Hindlimb muscle (tissue), 1 donor: ENCODE measurements at regions not wholly inside any gene's neighbourhood (a gene's known extent, or its start where the extent isn't known, plus 50 kb on each side); places are given as distances from the start of the nearest gene placed in this dataset.

Experiments
- DNase-seq: peaks from one replicate; pipeline ENCODE4 v3.0.0-alpha.2; 2013

DNA sequence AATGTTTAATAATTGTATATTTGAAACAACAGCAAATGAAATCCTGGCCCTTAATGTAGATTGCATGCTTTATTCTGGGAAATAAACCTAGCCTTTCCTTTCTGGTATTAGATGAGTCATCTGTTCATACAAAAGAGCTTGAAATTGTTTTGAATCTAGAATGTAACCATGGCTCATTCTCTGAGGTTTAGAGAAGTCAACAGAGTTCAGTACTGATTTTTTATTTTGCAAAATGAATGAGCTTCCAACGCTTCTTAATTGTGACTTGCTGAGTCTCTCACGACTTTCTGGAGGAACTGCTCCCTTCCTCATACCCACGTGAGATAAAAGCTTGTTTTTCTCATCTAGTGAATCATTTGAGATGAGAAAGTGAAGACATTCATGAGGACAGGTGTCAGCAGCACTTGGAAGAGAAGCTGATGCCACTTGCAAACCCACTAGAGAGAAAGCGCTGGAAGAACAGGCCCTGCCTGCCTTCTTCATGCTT lies 509.6 kb downstream of the VRK1 start:
- no peak for DNase-seq

DNA sequence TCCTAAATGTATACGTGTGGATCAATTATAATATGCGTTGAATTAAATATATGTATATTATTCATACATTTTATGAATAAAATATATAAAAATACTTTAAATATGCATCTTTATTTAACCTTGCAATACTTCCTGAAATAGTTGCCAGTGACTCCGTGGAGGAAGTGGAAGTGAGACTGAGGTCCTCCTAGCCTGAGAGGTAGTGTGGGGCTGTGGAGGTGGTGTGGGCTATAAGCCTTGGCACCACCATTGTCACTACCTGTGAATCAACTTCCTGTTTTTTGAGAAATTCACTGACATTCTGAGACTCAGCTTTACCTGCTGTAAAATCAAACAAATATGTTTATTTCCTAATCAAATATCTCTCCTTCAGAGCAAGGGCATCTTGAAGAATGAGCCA lies 514.2 kb downstream of the VRK1 start:
- no peak for DNase-seq

DNA sequence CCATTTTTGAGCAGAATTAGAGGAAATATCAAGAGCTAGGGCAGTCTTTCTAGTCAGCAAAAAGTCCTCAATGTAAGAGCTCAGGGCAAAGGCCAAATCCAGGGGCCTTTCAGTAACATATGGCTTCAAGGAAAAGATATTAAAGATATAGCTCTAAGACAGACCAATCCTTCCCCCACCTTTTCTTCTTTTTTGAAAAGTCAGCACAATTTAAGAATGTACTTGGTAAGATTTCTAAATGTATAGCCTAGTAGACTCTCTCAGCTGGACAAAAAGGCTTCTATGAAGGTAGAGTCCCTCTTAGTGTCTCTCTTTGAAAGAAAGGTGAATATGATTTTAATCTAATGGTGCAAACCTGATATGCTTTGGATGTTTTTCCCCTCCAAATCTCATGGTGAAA lies 515.7 kb downstream of the VRK1 start:
- DNase-seq: no peak

DNA sequence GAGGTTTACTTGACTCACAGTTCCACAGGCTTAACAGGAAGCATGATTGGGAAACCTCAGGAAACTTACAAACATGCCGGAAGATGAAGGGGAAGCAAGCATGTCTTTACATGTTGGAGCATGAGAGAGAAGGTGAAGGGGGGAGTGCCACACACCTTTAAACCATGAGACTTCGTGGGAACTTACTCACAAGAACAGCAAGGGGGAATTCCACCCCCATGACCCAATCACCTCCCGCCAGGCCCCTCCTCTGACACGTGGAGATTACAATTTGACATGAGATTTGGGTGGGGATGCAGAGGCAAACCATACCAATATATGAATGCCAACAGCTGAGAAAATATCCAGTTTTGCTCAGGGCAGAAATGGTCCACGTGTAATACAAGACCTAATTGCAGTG lies 518.6 kb downstream of the VRK1 start:
- DNase-seq: no peak

DNA sequence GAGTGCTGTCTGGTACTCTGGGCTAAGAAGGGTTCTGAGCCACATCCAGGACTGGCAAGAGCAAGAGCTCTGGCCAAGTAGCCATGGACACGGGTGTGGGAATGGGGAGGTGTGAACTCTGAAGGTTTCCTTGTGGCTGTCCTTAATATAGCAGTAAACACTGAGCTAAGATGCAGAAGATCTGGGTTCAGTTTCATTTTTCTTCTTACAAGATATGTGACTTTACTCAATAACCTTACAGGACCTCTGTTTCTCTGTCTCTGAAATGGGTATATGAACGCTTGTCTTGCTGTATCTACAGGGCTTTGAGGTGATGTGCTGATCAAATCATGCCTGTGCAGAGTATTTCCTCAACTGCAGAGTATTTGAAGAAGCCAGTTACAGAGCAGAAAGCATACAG lies 521.2 kb downstream of the VRK1 start:
- no peak for DNase-seq

DNA sequence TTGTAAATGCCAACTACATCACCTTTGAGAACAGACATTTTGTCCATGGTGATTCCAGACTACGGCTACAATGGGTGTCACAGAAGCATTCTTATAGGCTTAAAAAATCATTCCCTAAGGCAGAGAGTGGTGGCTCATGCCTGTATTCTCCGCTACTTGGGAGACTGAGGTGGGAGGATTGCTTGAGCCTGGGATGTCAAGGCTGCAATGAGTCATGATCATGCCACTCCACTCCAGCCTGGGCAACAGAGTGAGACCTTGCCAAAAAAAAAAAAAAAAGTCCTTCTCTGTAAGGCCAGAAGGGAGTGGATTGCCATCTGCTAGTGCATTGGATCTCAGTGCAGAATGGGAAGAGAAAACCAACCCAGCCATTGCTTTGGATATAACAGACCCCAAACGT lies 522.5 kb downstream of the VRK1 start:
- no peak for DNase-seq

DNA sequence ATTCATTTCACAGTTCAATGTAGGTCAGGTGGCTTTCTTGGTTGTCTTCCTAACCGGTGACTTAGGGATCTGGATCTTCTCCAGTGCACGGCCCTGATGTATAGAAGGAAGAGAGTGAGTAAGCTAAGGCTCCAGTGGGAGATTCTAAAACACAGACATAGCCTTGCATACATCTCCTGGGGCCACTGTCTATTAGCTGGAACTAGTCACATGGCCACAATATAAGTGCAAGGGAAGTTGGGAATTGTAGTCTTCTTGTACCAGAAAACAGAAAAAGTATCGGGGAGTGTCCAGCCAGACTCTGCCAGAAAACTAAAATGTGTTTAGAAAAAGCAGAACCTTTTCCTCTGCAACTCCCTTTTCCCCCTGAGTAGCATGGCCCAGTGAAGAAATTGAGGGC lies 531.6 kb downstream of the VRK1 start:
- DNase-seq: no peak

DNA sequence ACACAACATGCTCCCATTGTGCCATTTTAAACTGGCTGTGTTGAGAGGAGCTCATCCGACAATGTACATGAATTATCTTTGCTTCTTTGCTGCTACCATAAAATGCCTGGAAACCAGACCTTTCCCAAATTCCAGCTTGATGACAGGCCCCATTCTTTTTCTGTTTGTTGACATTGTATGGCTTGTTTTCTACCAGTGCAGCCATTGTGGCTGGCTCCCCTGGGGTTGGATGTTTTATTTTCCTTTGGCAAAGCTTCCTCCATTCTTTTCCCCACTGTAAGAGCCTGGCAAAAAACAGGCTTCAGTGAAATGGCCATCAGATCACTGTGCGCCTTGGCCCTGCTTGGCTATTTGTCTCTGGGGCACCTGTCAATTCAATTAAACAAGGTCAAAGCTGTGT lies 532.5 kb downstream of the VRK1 start:
- no peak for DNase-seq

DNA sequence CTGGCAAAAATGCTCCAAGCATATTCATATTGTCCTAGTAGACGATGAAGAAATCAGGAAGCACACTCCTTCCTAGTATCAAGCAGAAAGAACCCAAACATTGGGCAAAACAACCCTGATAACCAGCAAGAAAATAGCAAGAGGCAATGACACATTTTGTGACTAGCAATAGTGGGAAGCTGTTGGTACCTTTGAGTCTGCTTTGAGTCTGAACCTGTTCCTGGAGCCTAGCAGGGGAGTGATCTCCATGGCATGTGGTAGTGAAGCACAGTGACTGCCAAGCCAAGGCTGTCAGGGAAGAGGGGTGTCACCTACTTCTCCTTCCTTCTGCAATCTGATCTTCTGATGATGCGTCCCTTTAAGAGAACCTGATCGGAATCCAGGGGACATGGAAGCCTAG lies 533.9 kb downstream of the VRK1 start:
- DNase-seq: no peak

DNA sequence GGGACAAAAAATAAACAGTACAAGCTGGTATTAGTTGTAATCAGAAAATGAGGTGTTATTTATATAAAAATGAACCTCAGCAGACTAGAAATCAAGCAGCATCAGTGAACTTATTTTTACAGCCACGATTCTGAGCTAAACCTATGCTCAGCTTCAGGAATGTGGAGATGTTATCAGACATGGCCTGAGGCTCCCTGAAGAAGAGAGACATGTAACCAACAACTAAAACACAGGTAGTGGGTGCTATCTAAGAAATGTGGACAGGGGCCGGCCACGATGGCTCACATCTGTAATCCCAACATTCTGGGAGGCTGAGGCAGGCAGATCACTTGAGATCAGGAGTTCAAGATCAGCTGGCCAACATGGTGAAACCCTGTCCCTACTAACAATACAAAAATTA lies 534.3 kb downstream of the VRK1 start:
- DNase-seq: no peak

DNA sequence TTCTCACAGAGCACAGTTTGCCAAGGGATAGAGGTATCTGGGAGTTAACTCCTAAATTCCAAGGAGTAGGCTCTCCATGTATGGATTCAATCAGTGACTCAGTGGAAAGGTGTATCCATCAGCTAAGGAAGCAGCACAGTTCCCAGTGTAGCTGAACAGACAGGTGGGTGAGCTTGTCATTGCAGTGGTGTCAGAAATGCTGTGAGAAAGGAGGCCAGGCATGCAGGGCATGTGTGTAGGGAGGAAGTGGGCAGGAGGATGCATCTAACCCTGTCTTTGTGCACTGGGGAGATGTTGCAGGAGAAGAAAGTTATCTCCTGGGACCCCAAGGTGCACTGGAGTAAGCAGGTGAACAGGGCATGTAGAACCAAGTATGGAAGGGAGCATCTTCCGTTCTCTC lies 539.0 kb downstream of the VRK1 start:
- no peak for DNase-seq

DNA sequence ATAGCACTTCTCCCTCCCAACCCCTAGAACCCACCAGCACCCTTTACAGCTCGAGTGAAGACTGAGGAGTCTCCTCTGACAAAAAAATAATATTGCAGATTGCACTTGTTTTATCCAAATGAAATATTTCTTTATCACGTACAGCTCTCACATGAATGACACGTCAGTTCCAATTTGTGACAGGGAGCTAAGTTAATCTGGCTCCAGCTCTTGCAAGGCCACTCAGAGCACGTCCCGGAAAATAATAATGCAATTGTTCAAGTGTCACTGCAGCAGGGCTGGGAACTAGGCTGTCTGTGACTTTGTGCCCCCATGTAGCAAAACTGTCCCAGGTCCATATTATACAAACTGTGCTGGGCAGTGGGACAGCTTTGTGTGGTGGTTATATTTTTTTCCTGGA lies 539.6 kb downstream of the VRK1 start:
- DNase-seq: no peak

DNA sequence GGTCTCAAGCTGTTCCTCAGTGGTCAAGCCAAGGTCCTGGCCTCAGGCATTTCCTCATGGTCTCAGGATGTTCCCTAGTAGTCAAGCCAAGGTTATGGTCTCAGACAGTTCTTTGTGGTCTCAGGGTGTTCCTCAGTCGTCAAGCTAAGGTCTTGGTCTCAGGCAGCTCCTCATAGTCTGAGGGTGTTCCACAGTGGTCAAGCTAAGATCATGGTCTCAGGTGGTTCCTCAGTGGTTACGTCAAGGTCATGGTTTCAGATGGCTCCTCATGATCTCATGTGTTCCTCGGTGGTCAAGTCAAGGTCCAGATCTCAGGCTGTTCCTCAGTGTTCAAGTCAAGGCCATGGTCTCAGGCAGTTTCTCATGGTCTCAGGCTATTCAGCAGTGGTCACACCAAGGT lies 540.1 kb downstream of the VRK1 start:
- DNase-seq: no peak

DNA sequence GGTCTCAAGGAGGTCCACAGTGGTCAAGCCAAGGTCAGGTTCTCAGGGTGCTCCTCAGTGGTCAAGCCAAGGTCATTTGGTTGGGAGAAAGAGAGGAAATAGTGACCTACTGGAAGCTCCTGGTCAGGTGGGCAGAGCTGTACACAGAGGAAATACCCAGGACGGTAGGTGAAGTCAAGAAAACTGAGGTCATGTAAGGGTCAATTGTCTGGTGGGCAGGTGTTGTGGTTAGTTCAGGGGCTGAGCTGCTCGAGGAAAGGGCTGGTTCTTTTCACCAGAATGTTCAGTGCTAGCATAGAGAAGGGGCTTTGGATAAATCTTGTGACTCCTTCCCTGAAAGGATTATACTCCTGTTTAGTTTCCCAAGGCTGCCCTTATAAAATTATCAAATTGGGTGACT lies 540.5 kb downstream of the VRK1 start:
- no peak for DNase-seq

DNA sequence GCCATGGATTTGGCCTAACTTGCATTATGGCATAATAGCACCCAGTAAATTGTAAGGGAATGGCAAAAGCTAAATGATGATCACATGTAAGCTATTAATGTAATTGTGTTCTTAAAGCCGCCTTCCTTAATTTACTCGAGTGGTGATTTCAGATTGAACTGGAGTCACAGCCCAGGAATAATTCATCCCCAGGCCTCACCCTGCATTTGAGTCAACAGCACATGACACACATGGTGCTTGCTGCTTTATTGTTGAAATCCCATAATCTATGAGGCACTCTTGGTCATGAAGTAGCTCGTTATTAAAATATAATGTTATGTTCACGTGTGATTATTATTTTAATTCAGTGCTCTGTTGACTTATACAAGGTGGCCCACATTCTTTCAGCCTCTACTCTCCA lies 547.5 kb downstream of the VRK1 start:
- no peak for DNase-seq

DNA sequence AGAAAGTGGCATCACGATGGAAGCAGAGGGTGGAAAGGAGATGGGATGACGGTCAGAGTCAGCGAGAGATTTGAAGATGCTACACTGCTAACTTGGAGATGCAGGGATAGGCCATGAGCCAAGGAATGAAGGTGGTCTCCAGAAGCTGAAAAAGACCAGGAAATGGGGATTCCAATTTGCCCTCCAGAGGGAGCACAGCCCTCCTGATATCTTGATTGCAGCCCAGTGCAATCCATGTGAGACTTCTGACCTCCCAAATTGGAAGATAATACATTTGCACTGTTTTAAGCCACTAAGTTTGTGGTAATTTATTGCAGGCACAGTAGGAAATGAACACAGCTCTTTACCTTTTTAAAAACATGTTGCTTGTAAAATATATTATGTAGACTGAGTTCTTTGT lies 549.5 kb downstream of the VRK1 start:
- no peak for DNase-seq

DNA sequence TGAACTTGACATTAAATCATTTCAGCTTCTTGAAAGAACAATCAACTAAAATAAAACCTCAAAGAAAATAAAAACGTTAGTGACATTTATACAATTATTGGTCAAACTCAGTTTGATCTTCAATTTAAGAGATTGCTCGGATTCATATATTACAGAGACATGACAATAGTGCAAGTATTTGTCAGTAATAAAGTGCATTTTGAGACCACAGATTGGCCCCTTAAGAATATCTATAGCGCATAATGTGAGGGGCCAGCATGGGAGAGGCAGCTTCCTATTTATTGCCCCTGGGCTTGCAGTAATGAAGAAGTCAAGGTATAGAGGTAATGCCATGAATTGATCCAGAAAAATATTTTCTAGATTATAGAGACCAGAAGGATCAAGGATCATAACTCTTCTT lies 552.3 kb downstream of the VRK1 start:
- no peak for DNase-seq

DNA sequence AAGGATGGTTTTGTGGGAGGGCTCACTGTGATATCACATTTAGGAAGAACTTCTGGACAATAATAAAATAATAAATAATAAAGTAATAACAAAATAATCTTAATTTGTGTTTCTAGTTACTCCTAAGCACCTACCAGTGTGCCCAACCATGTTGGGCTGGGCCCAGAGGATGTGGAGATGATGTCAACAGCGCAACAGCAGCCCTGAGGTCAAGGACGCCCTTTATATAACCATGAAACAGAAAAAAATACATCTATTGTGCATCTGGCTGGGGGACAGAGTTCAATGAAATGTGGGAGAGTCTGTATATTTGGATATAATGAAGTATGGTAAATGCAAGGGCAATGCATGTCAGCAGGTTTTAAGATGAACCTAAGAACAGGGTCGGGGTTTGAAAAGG lies 552.8 kb downstream of the VRK1 start:
- DNase-seq: no peak

DNA sequence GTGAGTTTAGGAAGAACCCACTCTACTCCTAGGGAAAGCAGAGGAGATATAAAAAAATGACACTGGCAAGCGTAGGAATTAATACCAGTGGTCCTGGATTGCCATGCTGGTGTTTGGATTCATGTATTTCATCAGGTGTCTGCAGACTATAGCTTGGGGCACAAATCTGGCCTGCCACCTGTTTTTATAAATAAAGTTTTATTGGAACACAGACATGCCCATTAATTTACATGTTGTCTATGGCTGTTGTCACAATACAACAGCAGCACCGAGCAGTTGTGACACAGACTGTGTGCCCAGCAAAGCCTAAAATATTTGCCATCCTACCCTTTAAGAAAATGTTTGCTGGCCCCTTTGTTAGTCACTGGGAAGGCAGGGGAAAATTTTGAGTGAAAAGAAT lies 553.2 kb downstream of the VRK1 start:
- DNase-seq: no peak

DNA sequence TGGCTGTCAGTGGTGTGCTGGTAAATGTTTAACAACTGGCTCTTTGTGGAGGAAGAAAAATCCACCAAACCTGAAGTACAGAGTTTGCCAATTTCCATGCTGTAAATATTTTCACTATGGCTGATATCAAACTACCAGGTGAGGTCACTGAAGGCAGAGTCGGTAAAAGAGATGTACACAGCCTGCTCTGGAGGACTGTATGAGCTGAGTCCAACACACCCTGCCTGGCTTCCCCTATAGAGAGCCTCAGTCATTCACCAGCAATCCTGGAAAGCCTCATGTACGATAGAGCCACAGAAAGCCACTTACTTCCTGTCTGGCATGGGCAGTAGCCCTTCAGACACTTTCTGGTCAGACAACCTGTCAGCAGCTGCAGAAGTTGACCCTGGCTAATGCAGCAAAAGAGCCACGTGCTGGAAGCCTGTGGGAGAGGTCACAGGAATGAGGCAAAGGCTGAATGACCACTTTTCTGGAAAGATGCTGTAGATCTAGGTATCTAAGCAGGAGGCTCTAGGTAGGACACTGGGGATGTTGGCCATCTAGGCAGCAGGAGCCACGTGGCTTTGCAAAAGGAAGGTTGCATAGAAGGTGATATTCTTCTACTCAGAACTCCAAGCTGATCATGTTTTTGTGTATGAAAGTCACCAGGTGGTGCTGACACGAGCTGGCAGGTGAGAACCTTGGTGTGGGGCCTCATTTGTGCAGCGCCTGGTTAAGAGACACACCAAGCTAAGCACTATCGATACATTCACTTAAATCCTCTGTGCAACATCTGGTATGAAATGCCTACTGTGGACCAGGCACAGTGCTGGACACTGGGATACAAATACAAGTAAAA lies 553.9 kb downstream of the VRK1 start:
- no peak for DNase-seq

DNA sequence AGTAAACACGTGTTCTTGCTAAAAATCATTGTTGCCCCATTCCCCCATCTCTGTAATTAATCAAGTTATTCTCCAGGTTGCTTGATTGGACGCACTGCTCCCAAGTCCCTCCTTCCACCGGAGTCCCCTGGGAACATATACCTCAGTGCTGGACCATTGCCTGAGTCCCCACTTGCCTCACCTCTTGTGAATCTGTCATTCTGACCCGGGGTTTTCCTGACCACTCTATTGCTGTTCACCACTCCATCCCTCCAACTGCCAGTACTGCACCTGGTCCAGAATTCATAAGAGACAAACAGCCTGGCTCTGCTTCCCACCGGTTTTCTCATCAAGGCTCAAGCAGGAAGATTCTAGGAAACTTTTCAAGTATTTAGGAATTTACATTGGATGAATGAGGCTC lies 555.9 kb downstream of the VRK1 start:
- no peak for DNase-seq

DNA sequence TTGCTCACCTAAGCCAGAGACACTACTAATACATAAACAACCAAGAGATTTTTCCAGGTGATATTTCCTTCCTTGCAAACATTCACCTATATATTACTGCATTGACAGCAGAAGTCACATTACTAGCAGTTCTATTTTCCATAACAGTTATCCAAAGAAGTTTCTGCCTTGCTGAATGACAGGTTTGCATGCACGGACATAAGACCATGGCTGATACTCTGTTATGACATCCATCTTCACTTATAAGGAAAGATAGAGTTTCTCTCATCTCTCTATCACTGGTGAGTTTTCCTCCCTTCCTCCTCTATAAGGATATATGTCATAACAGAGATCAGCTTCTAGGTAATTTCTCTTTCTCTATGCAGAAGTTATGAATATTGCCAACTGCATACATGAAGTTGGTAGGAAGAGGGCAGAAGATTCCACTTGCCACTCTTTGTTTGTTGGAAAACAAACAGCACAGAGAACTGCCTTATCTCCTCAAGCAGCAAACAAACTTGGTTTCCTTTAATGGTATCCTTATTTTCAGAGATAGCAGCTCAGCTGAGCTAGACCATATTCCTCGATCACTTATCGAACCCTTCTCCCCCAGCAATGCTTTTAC lies 557.0 kb downstream of the VRK1 start:
- DNase-seq: no peak

DNA sequence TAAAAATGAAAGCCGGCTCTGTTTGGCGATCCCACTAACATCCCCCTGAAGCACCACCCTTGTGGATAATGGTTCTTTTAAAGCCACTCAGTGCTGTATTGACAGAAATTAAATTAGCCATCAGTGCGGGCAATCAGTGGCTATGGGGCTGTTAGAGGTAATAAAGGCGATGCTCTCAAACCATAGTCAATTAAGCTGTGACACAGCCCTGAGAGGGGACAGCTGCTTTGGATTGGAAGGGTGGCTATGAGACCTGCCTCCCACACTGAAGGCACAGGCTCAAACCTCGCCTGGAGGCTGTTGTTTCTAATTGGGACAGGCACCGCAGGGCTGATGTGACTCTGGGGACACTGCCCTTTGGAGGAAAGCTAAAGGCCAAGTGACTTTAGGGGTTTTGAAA lies 562.2 kb downstream of the VRK1 start:
- DNase-seq: no peak

DNA sequence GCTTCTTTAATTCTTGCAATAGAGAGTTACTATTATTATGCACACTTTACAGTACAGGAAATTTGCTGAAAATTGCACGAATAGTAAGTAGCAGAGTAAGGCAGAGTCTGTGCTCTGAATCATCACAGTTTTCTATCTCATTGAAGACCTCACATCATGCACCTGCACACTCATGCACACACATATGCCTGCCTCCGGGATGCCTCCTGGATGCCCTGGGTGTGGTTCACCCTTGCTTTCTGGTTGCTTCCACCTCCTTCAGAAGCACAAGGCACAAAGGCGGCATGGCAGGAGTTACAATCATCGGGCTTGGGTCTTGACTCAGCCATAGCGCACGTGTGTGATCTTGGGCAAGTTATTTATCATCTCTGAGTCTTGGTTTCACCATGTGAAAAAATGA lies 564.0 kb downstream of the VRK1 start:
- no peak for DNase-seq

DNA sequence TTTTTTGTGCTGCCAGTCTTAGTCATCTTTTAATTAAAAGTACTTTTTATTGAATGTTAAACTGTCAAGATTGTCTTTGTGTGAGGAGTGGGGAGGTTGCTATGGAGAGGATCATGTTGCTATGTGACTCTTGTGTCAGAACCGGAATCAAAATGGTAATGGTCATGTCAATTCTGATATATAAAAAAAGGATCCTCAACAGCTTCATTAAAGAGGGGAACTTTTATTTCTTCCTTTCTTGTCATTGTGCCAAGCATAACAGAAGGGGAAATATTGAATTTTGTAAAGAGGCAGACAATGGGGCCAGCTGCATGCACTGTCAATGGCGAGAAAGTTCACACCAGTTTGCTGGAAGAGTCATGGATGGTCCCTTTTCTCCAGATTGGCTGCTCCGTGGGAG lies 564.8 kb downstream of the VRK1 start:
- DNase-seq: no peak
